ENCODE measurements at regions not wholly inside any gene's neighbourhood (a gene's known extent, or its start where the extent isn't known, plus 50 kb on each side); places are given as distances from the start of the nearest gene placed in this dataset.

DNA sequence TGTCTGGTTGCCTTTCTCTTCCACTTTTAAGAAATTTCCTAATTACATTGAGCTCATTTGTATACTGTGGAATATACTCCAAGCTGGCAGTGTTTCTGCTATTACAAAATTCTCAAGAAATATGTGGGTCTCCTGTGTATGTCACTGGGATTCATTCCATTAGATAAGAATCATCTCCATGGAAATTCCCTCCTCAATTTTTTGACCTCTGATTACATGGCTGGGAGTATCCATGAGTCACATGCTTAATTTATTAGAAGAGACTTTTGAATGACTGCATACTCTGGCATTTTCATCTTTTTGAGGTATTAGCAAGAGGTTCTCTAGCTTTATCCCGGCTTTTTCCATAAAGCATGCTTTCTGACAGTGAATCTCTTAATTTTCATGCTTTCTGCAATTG is 665.5 kb upstream of the CNTNAP5 start:
- no peak overlapping the region for H3K27ac Mint-ChIP-seq
- no peak overlapping the region for H3K4me3 ChIP-seq (replicated peaks in 1 of 3; ENCODE audit: low read depth in 2 of 3, low read length in 3 of 3)
- H3K27me3 Mint-ChIP-seq (ENCODE audit: low read depth in 3 of 3) = peaks cover 0 to 1% (median 0%) of the 10 kb centered on the region in 3 donors
- no peak for DNase-seq
- H2AFZ ChIP-seq (ENCODE audit: insufficient read depth, low read depth, low read length, poor library complexity, severe bottlenecking) = no peak overlapping the region
- H3K36me3 ChIP-seq (replicated peaks in 1 of 2; ENCODE audit: control insufficient read depth in 1 of 2, insufficient read depth in 2 of 2, low read length in 2 of 2) = no peaks in the 10 kb centered on the region
- H3K9me3 Mint-ChIP-seq = peaks cover 0 to 8% (median 2%) of the 10 kb centered on the region in 7 donors
- H3K27me3 ChIP-seq (ENCODE audit: control insufficient read depth in 2 of 2, insufficient read depth in 2 of 2, low read length in 2 of 2) = no peaks in the 10 kb centered on the region
- no peak overlapping the region for H3K4me3 Mint-ChIP-seq
- H3K9me3 ChIP-seq (replicated peaks in 1 of 2; ENCODE audit: control insufficient read depth in 1 of 2, insufficient read depth in 1 of 2, low read length in 2 of 2) = no peaks in the 10 kb centered on the region
- H3K36me3 Mint-ChIP-seq = no peaks in the 10 kb centered on the region
- no peaks in the 10 kb centered on the region for H3K79me2 ChIP-seq (ENCODE audit: insufficient read depth, low read length)
- no peak overlapping the region for H3K4me2 ChIP-seq (replicated peaks; ENCODE audit: extremely low read depth, low read length, poor library complexity, severe bottlenecking)
- intact Hi-C loops (cut with micrococcal nuclease) = no loop called here
- H3K9ac ChIP-seq (ENCODE audit: insufficient read depth, low read length, poor library complexity, severe bottlenecking) = no peak overlapping the region
- TF ChIP-seq, protein P1, sequence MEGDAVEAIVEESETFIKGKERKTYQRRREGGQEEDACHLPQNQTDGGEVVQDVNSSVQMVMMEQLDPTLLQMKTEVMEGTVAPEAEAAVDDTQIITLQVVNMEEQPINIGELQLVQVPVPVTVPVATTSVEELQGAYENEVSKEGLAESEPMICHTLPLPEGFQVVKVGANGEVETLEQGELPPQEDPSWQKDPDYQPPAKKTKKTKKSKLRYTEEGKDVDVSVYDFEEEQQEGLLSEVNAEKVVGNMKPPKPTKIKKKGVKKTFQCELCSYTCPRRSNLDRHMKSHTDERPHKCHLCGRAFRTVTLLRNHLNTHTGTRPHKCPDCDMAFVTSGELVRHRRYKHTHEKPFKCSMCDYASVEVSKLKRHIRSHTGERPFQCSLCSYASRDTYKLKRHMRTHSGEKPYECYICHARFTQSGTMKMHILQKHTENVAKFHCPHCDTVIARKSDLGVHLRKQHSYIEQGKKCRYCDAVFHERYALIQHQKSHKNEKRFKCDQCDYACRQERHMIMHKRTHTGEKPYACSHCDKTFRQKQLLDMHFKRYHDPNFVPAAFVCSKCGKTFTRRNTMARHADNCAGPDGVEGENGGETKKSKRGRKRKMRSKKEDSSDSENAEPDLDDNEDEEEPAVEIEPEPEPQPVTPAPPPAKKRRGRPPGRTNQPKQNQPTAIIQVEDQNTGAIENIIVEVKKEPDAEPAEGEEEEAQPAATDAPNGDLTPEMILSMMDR (IDR thresholded peaks at IDR 0.05) = no peak
- no peak overlapping the region for H3K27ac ChIP-seq (ENCODE audit: low read depth in 1 of 2, low read length in 2 of 2)
- no peaks in the 10 kb centered on the region for H3K4me1 ChIP-seq (ENCODE audit: control insufficient read depth in 1 of 2, insufficient read depth in 2 of 2, low read length in 2 of 2)
- WGBS (ENCODE audit: insufficient coverage) = no CpG with 5 or more reads among the region's 1 CpG
- no peaks in the 10 kb centered on the region for H3K4me1 Mint-ChIP-seq
- H4K20me1 ChIP-seq (ENCODE audit: insufficient read depth, low read length) = no peaks in the 10 kb centered on the region

DNA sequence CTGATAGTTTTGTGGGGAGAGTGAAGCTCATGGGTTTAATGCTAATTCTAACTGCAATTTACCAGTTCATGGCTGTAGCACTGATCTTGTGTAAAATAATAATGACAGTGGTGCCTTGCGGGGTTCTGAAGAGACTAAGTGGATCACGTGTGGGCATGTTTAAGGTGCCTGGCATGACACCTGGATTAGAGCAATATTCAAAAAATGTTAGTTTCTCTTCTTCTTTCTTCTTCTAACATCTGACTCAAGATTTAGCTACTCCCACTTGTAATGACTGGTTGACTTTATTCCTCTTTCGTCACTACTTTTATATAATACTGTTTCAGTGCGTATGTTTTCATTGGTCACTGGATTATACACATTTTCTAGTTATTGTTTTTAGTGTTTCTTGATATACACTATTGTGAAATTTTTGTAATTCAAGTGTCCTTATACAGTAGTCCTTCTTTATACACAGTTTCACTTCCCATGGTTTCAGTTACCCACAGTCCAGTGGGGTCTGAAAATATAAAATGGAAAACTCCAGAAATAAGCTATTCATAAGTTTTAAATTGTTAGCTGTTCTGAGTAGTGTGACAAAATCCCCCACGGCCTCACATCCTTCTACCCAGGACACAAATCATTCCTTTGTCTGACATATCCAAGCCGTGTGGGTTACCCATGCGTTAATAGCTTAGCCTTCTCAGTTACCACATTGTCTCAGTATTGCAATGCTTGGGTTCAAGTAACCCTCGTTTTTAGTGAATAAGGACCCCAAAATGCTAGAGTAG is 662.2 kb upstream of the CNTNAP5 start:
- Mint-ChIP-seq H3K9me3 (peaks cover 0 to 7% (median 2%) of the 10 kb centered on the region in 7 donors), H3K4me3 (no peak overlapping the region), H3K27ac (no peak overlapping the region), H3K36me3 (no peaks in the 10 kb centered on the region), H3K4me1 (peaks cover 1% of the 10 kb centered on the region), H3K27me3 (ENCODE audit: low read depth in 3 of 3) (peaks cover 0 to 1% (median 0%) of the 10 kb centered on the region in 3 donors)
- Histone ChIP-seq H4K20me1 (ENCODE audit: insufficient read depth, low read length) (no peaks in the 10 kb centered on the region), H3K4me3 (replicated peaks in 1 of 3; ENCODE audit: low read depth in 2 of 3, low read length in 3 of 3) (no peak overlapping the region), H3K9me3 (replicated peaks in 1 of 2; ENCODE audit: control insufficient read depth in 1 of 2, insufficient read depth in 1 of 2, low read length in 2 of 2) (no peaks in the 10 kb centered on the region), H3K4me1 (ENCODE audit: control insufficient read depth in 1 of 2, insufficient read depth in 2 of 2, low read length in 2 of 2) (no peaks in the 10 kb centered on the region), H3K27me3 (ENCODE audit: control insufficient read depth in 2 of 2, insufficient read depth in 2 of 2, low read length in 2 of 2) (no peaks in the 10 kb centered on the region), H3K27ac (ENCODE audit: low read depth in 1 of 2, low read length in 2 of 2) (no peak overlapping the region), H3K79me2 (ENCODE audit: insufficient read depth, low read length) (no peaks in the 10 kb centered on the region), H3K4me2 (replicated peaks; ENCODE audit: extremely low read depth, low read length, poor library complexity, severe bottlenecking) (no peak overlapping the region), H3K9ac (ENCODE audit: insufficient read depth, low read length, poor library complexity, severe bottlenecking) (no peak overlapping the region), H2AFZ (ENCODE audit: insufficient read depth, low read depth, low read length, poor library complexity, severe bottlenecking) (no peak overlapping the region), H3K36me3 (replicated peaks in 1 of 2; ENCODE audit: control insufficient read depth in 1 of 2, insufficient read depth in 2 of 2, low read length in 2 of 2) (no peaks in the 10 kb centered on the region)
- TF ChIP-seq, protein P1 (IDR thresholded peaks at IDR 0.05) = no peak
- no CpG with 5 or more reads among the region's 8 CpGs for WGBS (ENCODE audit: insufficient coverage)
- DNase-seq = no peak
- intact Hi-C loops (cut with micrococcal nuclease) = no loop called here

All from CD14-positive monocyte (primary cell).